HUDEP-2 (cell line): ENCODE measurements at regions not wholly inside any gene's neighbourhood (a gene's known extent, or its start where the extent isn't known, plus 50 kb on each side); places are given as distances from the start of the nearest gene placed in this dataset.

Experiments
- DNase-seq, 76 experiments: peaks; one replicate each; lab custom pipeline; 2025; ENCODE audit not compliant: unreplicated experiment in 76 of 76; lab: John Stamatoyannopoulos, UW

- no peak for DNase-seq
These were observed 289.1 kb downstream of the TRIB2 start for GRCh38 chr2:13005761-13006335.

GRCh38 chr2:13006426-13006825, 289.7 kb downstream of the TRIB2 start:
- DNase-seq, result no peak

GRCh38 chr2:13006829-13007717, 290.3 kb downstream of the TRIB2 start:
- DNase-seq, result peak in 58 of 76 experiments; percentile 2 to 66 (median 34)

DNA sequence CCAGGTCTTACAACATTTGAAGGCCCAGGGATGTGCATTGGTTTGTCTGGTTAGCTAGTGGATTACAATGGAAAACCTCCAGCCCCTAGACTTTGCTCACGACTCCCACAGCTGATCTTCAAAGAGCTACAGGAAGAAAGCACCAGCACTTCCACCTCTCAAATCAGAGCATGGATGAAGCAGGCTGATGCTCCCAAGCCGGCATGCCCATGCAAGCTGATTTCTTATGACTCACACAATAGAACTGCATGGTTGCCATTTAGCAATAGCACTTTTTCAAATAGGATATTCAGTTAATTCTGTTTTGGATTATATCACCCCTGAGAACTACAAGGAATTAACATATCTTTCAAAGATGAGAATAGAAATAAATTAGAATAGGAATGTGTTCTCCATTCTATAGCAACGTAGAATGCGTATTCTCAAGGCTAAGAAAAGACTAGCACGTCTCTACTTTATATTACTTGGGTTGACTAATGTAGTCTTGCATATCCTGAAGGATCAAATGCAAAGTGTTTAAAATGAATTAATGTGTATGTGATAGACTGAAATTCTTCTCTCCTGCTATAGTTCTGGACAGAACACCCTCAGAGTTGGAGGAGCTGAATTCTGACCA, 292.4 kb downstream of the TRIB2 start:
- no peak for DNase-seq

- no peak for DNase-seq
These were observed 293.5 kb downstream of the TRIB2 start for GRCh38 chr2:13010283-13010682.

- DNase-seq, result no peak
These were observed 298.0 kb downstream of the TRIB2 start for GRCh38 chr2:13014783-13015182.

GRCh38 chr2:13015532-13016320, 299.0 kb downstream of the TRIB2 start:
- DNase-seq, result no peak

DNA sequence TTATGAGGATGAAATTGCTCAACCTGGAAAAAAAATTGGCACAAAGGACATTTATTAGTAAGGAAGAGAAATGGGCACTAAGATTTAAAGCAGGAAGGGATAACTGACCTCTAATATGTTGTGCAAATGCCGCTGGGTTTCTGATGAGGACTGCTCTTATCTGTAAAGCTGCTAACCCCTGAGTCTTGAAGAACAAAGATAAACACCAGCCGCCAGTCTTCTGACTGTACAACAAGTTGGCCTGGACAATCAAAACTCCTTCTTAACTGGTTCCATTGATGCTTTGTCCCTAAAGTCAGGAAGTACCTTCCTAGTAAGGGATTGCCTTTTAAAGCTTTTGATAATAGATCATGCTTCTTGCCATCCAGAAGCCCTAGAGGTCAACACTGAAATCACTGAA, 301.8 kb downstream of the TRIB2 start:
- DNase-seq, result peak in 11 of 76 experiments; percentile 1 to 36 (median 18)

DNA sequence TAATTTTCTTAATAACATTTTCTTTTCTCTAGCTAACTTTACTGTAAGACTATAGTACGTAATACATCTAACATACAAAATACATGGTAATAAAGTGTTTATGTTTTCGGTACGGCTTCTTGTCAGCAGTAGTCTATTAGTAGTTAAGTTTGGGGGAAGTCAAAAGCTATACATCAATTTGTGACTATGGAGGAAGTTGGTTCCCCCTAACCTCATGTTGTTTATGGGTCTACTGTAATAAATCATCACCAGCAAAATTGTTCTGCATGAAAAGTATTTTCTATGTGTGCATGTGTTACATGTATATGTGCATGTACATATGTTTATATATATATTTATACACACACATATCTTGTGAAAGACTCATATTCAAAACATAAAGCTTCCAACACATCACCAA, 303.0 kb downstream of the TRIB2 start:
- DNase-seq, result no peak

DNA sequence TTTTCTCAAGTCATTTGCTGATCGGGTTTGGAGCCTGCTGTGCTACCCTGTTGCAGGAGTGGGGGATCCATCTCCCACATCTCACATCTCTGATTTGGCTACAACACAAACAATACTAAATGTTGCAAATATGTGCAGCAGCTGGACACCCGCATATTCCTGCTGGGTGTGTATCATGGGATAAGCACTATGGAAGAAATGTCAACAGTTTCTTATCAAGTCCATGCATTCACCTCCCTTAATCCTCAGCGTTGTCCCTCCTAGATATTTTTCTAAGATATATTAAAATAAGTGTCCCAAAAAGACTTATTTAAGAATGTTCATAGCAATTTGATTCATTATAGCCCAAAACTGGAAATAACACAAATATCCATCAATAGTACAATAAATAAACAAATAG, 303.7 kb downstream of the TRIB2 start:
- peak in 1 of 76 experiments; percentile 15 for DNase-seq

DNA sequence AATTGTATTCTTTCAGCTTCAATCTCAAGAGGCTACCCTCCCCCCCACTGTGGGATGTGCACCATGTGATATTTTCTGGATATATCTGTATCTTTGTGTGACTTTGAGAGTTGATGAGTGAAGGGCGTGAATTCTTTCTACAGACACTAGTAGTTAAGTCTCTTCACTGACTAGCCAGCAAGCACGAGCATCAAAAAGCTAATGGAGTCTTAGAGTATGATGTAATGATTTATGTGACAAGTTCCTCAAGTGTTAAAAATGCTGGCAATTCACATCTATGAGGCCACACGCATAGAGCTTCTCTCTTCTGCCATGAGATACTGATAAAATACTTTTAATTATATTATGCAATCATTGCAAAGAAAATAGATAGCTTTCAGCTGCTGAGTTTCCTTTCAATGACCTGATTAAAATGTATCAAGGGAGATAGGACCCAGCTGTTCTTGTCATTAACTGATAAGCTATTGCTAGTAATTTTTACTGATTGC, 304.8 kb downstream of the TRIB2 start:
- no peak for DNase-seq

- no peak for DNase-seq
These were observed 313.9 kb downstream of the TRIB2 start for GRCh38 chr2:13030606-13031005.

- no peak for DNase-seq
These were observed 318.1 kb downstream of the TRIB2 start for GRCh38 chr2:13034861-13035260.

DNA sequence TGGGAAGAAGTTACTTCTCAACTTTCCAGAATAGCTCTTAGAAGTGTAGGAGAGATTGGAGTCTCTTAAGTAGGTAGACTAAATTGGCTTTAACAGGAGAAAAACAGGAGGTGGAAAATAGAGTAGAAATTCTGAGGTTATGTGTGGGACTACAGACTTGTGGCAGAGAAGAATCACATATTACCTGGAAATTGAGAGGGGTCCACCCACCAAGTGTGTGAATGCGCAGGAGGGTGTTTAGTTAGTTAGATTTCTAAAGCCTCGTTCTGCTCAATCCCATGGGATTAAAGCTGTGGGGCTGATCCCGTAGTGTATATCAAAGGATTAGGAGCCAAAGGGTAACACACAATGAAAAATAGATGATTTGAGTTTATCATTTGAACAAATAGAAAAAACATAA, 319.1 kb downstream of the TRIB2 start:
- DNase-seq, result no peak

GRCh38 chr2:13040043-13040442, 323.3 kb downstream of the TRIB2 start:
- no peak for DNase-seq

DNA sequence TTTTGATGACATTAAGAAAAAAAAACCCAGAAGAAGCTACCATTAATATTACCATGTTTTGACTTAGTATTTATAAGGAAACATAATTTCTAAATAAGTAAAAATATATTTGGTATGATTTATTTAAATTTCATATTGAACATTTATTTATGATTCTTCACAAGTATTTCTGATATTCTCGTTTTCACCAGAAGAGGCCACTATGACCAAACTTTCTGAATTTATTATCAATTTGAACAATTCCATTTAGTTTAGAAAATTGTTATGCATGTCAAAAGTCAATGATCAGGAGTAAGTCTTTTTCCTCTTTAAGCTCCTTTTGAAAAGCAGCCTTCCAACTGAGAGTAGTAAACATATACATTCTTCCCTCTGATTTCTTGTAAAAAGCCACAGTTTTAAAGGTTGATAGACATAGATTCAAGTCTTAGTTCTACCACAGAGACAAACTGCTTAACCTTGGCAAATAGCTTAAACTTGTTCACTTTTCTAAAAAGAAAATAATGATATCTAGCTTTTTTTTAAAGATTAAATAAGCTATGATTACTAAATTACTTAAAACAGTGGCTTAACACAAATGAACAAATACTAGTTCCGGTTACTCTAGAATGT, 329.9 kb downstream of the TRIB2 start:
- peak in 1 of 76 experiments; percentile 3 for DNase-seq

- no peak for DNase-seq
These were observed 334.0 kb downstream of the TRIB2 start for GRCh38 chr2:13050764-13051163.

GRCh38 chr2:13052547-13052946, 335.8 kb downstream of the TRIB2 start:
- no peak for DNase-seq

DNA sequence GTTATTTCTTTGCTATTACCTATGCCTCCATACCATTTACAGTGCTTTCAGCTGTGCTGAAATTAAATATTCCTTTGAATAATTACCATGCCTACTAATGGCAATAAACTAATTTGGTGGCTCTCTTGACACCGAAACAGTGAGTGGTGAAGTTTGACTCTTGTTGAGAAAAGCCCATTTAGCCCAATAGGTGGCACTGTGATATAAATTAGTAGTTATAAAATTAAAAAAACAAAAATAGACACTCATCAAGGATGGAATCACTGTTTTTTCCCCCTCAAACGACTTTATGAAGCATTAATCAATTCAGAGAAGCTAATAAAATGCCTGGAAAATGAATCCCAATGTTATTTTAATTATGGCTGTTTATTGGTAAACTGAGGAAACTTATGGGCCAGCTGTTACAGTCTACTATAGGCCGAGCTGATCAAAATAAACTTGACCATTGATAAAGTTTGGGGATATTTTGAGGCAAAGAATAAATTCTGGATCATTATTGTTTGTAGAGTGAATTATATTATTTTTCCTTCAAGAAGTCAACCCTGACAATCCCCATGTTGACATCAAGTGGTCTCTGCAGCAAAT, 339.6 kb downstream of the TRIB2 start:
- peak in 1 of 76 experiments; percentile 10 for DNase-seq

GRCh38 chr2:13057671-13058070, 340.9 kb downstream of the TRIB2 start:
- no peak for DNase-seq
